GM20431 (cell line): ENCODE measurements at regions not wholly inside any gene's neighbourhood (a gene's known extent, or its start where the extent isn't known, plus 50 kb on each side); places are given as distances from the start of the nearest gene placed in this dataset.

ENCODE experiments used
- in situ Hi-C: fragments of 300-500 bp; cut with MseI, MboI; formaldehyde crosslinking; loops from one replicate; pipeline ENCODE4 v1.15.0; 2020; ENCODE audit warnings: low sequenced_read_pairs; ENCODE audit not compliant: unreplicated experiment

DNA sequence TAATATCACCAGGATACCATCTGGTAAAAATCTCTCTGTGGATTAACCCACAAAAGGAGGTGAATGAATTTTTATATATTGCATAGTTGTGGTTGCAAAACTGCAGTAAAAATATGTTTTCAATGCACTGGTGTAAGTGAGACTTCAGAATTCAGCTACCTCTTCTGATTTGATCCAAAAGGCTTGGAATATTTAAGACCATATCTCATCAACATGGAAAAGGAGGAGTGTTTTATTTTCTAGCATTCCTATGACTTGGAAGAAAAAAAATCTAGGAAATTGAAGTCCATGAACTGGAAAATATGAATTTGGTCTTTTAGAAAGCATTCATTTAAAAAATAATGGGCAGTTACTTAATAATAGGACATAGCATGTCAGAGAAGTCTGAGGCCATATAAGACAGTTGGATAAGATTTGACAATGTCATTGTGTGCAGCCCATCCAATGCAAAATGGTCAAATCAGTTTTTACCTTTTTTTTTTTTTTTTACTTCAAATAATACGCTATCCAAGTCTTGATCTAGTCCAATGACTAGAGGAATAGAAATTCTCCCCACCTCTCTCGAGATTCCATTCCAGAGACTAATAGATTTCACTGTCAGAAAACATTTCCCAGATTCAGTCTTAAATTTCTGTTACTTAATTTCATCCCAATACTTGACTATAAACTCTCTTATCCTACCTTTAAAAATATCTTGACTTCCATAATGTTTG is 364.9 kb upstream of the PMFBP1 start:
- in situ Hi-C loops = no loop called here

- in situ Hi-C loops = no loop called here
Observed at GRCh38 chr16:72532906-72533410, 361.0 kb upstream of the PMFBP1 start.

DNA sequence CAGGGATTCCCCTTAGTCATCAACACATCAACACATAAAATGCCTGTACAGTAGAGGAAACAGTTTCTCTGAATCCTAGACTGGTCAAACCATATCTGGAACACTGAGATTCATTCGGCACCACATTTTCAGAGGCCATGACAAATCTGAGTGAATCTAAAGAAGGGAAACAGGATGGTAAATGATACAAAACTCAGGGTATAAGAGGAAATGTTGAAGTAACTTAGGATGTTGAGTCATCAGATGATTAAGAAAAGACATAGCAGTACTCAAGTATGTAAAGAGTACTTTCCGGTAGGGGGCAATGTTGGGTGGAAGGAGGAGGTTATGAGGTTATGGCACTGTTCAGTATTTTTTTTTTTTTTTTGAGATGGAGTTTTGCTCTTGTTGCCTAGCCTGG is 358.5 kb upstream of the PMFBP1 start:
- in situ Hi-C loops = no loop called here

DNA sequence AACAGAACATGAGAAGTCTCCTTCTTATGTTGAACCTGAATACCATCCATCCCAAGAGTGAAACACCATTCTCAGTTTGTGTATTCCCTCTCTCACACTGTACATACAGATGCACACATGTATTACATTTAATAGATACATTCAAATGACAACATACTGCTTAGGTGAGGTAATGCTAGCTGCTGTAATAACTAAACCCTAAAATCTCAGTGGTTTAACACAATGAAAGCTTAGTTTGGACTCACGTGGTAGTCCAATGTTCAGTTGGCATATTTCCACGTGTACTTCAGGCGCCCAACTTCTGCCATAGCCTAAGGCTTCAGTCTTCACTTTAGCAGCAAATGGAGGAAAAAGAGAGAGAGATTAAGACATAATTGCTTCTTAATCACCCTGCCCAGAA is 351.1 kb upstream of the PMFBP1 start:
- in situ Hi-C loops = loop anchor here (25.0 kb wide), 1 partner anchor 314 kb away; no protein-coding TSS in a partner anchor

GRCh38 chr16:72517154-72517553 is 345.2 kb upstream of the PMFBP1 start:
- in situ Hi-C loops = loop anchor here (25.0 kb wide), 1 partner anchor 320 kb away; no protein-coding TSS in a partner anchor

DNA sequence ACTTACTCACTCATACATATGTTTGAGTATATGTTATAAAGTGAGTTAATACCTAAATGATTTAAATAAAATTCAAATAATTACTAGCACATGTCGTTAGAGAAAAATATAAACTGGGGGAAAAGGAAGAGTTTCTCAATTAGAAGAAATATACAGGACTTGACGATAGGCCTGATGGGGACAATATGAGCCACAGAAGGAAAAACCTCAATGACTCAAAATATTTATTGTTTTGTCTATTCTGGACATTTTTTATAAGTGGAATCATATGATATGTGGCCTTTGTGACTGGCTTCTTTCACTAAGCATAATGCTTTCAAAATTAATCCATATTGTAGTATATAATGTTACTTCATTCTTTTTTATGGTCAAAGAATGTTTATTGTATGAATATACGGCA is 339.2 kb upstream of the PMFBP1 start:
- in situ Hi-C loops = loop anchor here (25.0 kb wide), 1 partner anchor 326 kb away; no protein-coding TSS in a partner anchor

- in situ Hi-C loops = loop anchor here (25.0 kb wide), 1 partner anchor 329 kb away; no protein-coding TSS in a partner anchor
Observed at GRCh38 chr16:72508191-72508590, 336.2 kb upstream of the PMFBP1 start.

GRCh38 chr16:72502594-72503005 is 330.6 kb upstream of the PMFBP1 start:
- in situ Hi-C loops = loop anchor here (25.0 kb wide), 1 partner anchor 335 kb away; no protein-coding TSS in a partner anchor

DNA sequence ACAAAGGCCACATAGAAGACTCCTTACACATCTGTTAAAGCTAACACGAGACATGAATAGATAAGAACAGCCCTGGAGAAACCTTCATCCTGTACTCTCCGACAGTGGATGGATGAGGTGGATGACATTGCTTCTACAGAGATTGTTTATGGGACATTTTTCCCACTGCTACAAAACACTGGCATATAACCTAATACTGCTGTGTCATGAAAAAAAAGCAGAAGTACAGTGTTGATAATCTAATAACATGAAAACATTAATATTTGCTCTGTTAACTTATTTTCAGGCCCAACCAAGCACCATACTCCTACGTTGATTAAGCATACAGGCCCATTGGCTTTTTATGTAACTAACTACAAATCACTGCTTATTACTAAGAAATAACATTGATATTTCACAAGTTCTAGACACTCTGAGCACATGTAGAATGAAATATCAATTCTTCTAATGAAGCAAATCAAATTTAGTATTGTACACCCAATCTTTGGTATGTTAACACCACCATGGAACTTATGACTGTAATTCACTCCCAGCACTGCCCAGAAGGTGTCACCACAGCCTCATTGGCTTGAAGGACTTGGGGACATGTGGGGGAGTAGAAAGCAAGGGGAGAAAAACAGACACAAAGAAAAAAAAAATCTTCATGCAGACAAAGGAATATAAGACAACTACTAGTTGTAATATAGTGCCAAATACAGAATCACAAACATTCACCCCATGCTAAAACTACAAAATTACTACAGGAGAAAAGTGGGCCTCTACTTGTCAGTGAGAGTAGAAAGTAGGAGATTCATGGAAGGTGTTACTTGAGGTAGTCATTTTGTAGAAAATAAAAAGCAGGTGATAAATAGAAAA is 330.0 kb upstream of the PMFBP1 start:
- in situ Hi-C loops = loop anchor here (25.0 kb wide), 1 partner anchor 335 kb away; no protein-coding TSS in a partner anchor

DNA sequence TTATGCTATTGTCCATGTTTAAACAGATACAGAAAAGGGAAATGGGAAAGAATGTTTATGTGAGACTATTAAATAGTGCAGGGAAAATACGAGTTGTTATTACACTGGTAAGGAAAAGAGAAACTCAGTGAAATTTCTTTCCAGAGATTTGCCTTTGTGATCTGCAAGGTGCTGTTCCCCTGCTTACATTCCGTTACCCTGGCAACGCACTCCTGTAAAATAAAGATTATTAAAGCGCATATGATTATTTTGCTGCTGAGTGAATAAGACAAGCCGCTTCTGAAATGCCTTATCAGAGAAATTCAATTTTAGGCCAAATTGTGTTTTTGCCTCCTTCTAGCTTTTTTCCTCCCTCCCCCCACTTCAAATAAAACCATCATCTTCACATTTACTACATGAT is 328.6 kb upstream of the PMFBP1 start:
- in situ Hi-C loops = loop anchor here (25.0 kb wide), 1 partner anchor 337 kb away; no protein-coding TSS in a partner anchor

DNA sequence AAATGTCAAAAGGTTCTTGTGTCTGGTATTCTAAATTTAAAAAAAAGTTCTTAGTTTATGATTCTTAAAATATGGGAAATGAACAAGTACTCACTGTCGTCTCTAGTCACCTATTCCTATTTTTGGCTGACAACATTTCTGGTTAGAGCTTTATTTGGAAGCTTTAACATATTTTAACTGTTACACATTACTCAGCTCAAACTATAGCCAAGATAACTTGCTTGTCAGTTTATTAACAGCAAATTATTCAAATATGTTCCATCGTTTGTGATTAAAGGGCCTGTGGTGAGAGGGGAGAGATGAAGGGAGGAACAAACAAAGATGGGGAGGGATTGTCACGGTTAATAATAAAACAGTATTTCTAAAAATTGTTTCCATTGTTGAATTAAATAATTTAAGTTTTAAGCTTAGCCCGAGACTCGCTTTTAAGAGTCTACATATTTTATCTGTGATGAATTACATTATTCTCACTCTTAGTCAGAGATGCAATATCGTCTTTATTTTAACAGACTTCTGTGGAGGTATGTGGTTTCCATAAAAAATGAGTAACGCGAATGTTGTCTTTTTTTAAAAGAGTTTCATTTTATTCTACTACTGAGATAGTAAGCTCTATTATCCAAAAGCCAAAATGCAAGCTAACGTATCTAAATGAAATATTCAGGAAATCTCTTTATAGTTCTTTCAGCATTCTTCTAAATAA is 321.9 kb upstream of the PMFBP1 start:
- in situ Hi-C loops = no loop called here

DNA sequence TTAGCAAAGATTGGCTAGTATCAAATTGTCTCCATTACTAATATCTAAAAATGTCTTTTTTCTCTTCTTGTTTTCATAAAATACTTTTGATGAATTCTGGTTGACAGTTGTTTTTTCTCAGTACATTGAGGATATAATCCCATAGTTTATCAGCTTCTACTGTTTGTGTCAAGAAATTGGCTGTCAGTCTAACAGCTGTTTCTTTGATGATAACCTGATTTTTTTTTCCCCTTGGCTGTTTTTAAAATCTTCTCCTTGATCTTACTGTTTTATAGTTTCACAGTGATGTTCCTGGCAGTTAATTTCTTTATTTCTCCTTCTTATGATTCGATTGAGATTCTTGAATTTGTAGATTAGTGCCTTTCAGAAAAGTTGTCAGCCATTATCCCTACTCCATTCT is 315.3 kb upstream of the PMFBP1 start:
- in situ Hi-C loops = no loop called here

DNA sequence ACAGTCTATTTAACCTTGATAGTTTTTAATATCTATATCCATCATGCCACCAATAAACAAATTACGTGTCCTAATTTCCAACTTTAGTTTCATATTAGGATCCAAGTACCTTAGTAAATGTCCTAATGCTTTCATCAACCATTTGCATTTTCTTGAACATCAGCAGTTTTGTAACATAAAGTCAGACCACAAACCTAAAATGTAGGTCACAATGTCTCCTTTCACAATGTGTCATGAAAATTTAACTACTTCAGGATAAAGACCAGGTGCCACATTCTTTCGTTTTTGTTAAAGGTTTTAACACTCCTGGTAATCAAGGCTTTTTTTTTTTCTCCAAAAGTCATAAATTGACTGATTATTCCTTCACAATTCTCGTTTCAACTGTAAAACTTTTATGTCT is 310.7 kb upstream of the PMFBP1 start:
- in situ Hi-C loops = no loop called here

DNA sequence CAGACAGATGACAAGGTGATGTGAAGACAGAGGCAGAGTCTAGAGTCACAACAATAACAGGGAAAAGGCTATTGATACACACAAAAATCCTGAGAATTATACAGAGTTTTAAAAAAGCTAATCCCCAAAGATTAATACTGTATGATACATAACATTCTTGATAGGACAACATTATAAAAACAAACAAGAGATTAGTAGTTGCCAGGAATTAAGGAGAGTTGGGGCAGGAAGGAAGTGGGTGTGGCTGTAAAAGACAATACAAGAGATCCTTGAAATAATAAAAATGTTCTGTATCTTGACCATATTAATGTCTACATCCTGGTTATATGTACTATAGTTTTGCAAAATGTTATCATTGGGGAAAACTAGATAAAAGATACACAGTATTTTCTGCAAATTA is 309.5 kb upstream of the PMFBP1 start:
- in situ Hi-C loops = no loop called here

- in situ Hi-C loops = no loop called here
Observed at GRCh38 chr16:72480911-72481310, 309.0 kb upstream of the PMFBP1 start.

GRCh38 chr16:72475688-72476087 is 303.7 kb upstream of the PMFBP1 start:
- in situ Hi-C loops = no loop called here

DNA sequence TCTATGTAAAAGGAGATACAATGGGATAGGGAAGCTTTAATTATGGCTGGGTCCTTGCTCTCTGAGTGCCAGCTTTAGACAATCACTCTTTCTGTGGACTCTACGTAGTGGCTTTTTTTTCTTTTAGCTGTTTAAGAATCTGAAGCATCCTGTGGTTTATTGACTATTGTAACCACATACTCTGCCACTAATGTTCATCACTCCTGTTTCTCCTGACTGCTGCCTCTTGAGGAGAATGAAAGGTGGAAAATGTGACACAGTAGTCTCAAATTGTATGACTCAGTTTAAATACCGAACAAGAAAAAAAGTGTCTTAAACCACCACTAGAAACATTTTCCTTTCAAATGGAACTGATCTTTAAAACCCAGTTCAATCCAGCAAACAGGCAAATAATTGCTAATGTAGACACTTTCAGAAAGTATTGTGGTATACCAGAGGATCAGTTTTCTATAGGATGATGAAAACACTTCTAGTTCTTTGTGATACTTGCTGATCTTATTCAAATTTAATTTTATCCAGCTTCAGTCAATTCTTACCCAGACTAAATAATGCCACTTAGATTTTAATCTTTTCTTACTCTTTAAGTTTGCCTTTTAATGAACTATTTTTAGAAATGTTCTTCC is 302.7 kb upstream of the PMFBP1 start:
- in situ Hi-C loops = no loop called here

DNA sequence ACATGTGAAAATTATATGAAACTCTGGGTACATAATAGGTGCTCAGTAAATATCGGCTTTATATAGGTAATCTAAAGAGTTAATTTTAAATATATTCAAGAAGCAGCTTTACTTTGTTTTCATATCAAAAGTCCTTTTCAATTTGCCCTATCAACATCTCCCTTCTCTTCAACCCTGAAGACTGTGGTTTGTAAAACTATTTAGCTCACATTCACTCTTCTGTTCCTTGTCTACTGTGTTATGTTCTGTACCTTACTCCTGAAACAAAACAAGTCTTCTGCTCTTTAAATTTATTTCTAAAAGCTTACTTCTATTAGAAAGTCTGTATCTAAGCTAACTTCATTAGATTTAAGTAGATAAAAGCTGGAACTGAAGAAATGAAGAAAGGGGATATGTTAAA is 301.7 kb upstream of the PMFBP1 start:
- in situ Hi-C loops = no loop called here

DNA sequence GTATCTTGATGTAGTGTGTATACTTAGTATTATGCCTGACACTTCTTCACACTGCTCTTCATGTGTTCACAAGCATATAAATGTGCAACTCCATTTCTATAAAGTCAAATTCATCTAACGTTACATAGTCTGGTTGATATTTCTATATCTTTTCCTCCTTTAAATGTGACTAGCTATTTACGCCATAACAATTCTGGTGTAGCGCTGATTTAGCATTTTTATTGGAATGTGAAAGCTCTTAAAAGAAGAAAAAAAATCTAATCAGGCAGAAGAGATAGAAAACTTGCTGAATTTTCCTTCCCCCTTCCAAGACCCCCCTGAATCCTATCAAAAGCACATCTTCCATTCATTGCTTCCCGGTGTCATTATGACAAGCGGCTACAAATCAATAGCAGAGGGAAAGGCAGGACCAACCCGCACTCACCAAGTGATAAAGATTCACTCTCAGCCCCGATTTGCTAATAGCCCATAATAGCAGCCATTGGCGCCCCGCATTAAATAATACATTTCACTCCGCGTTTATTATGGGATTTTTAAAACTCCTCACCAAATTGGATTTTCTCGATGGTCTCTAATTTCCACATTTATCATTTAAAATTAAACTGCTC is 299.5 kb upstream of the PMFBP1 start:
- in situ Hi-C loops = no loop called here
